Ovary (tissue), 7 donors: ENCODE measurements at regions not wholly inside any gene's neighbourhood (a gene's known extent, or its start where the extent isn't known, plus 50 kb on each side); places are given as distances from the start of the nearest gene placed in this dataset. TPM values are rescaled to one million over a fixed set of nuclear protein-coding genes. Genes with fewer than 3 reads are reported as not detected.

ENCODE experiments used
- DNase-seq, 5 donors: peaks; one replicate each; pipeline ENCODE4 v3.0.0-alpha.2; 2019 to 2020
- H3K27ac ChIP-seq, 2 donors: fragments of 200-600 bp; one replicate each; pipeline versions ENCODE4 v1.5.1 to v1.8.0; 2019 to 2022
- H3K27me3 ChIP-seq: fragments of 200-600 bp; one replicate; pipeline ENCODE4 v1.8.0; 2022
- H3K36me3 ChIP-seq: fragments of 200-600 bp; sonication (generic); one replicate; pipeline ENCODE4 v1.5.1; 2019
- H3K4me1 ChIP-seq: one replicate; pipeline ENCODE4 v1.8.1; 2013; ENCODE audit warnings: mild to moderate bottlenecking, moderate library complexity; ENCODE audit not compliant: insufficient read depth
- H3K4me3 ChIP-seq: fragments of 200-600 bp; sonication (generic); one replicate; pipeline ENCODE4 v1.5.1; 2017
- H3K9me3 ChIP-seq, 2 donors: fragments of 200-600 bp in 1 of 2; sonication (generic) in 1 of 2; one replicate each; pipeline versions ENCODE4 v1.5.1 to v1.8.1; 2013 to 2019; ENCODE audit warnings: mild to moderate bottlenecking in 1 of 2, moderate library complexity in 1 of 2
- CTCF ChIP-seq, 3 donors: fragments of 450-650 bp in 2 of 3; fragments of 200-600 bp in 1 of 3; IDR thresholded peaks; one replicate each; pipeline versions ENCODE4 v1.5.1 to v1.8.0; 2016 to 2022; ENCODE audit warnings: antibody characterized with exemption in 3 of 3, mild to moderate bottlenecking in 1 of 3
- EP300 ChIP-seq: sonication (generic); formaldehyde crosslinking; IDR thresholded peaks from one replicate; pipeline ENCODE4 v1.6.1; 2017; ENCODE audit warnings: antibody characterized with exemption
- POLR2A ChIP-seq: fragments of 450-650 bp; IDR thresholded peaks from one replicate; pipeline ENCODE4 v1.6.1; 2017; ENCODE audit warnings: antibody characterized with exemption, mild to moderate bottlenecking, moderate library complexity
- WGBS, 3 donors: extraction: QIAGEN DNeasy Blood & Tissue Kit in 1 of 3; methylation state at CpG; one replicate each; pipeline versions ENCODE4 v1.1.5 to v1.1.7; 2013 to 2017; 5-methylcytosine and 5-hydroxymethylcytosine counted together
- intact Hi-C, 4 donors: fragments of 100-400 bp; cut with DNase I; formaldehyde crosslinking; loops; one replicate each; pipeline versions ENCODE4 v1.11.0 to v1.15.1; 2022 to 2023
- small RNA-seq: library from RNA; depleted of rRNA; stranded (forward); fragments of <200 nt; gene quantifications from one replicate; pipeline ENCODE3, GENCODE V24; 2016
- donor health status: DM: no; HTN: no; CAD: no; lungs with moderate emphysema.
- donor health status: DM: no; HTN: no; CAD: no.
- donor health status: Bipolar disorder and iron deficiency.
- donor health status: DM: no; HTN: no; CAD: no.
- donor health status: DM: yes; HTN: yes; CAD: no.

- no peaks in the 10 kb centered on the region for H3K36me3 ChIP-seq
- no peak overlapping the region for H3K4me3 ChIP-seq
- H3K27ac ChIP-seq = no peak overlapping the region
- no peaks in the 10 kb centered on the region for H3K9me3 ChIP-seq
- H3K27me3 ChIP-seq = no peaks in the 10 kb centered on the region
- no peaks in the 10 kb centered on the region for H3K4me1 ChIP-seq
- 63 to 72% (median 70%) methylated on average over 5 of the region's 5 CpGs for WGBS, 3 donors
- intact Hi-C loops = no loop called here
- no peak for TF ChIP-seq CTCF (IDR thresholded peaks at IDR 0.05)
- no peak for TF ChIP-seq POLR2A
- TF ChIP-seq EP300 = no peak
- no peak for DNase-seq
Measured at GRCh38 chr15:75151214-75152128, 50.2 kb upstream of the C15orf39 start.

Small RNA genes in the stretch of these regions (small RNA-seq; reads per million reads assigned to genes)
- gene RF00017 (not detected), gene RF00601 (not detected)
